ENCODE measurements at regions not wholly inside any gene's neighbourhood (a gene's known extent, or its start where the extent isn't known, plus 50 kb on each side); places are given as distances from the start of the nearest gene placed in this dataset.

- Histone ChIP-seq H3K9me2 (replicated peaks; ENCODE audit: insufficient read depth) (no peaks in the 10 kb centered on the region), H3K4me3 (no peak overlapping the region), H3K27ac (no peak overlapping the region), H2AFZ (no peak overlapping the region), H3K9me3 (ENCODE audit: low read depth) (no peaks in the 10 kb centered on the region), H3K36me3 (replicated peaks; ENCODE audit: insufficient read depth, low read depth) (no peaks in the 10 kb centered on the region), H4K20me1 (ENCODE audit: insufficient read depth, poor library complexity, severe bottlenecking) (no peaks in the 10 kb centered on the region), H3K4me2 (no peak overlapping the region), H3K4me1 (ENCODE audit: insufficient read depth) (no peaks in the 10 kb centered on the region), H3K79me2 (no peaks in the 10 kb centered on the region), H3K27me3 (no peaks in the 10 kb centered on the region)
- WGBS (ENCODE audit: low lambda C conversion rate, missing lambda C conversion rate) = 91% methylated on average over 9 of the region's 9 CpGs
- DNase-seq (ENCODE audit: low spot score) = no peak
- TF ChIP-seq, protein P1, sequence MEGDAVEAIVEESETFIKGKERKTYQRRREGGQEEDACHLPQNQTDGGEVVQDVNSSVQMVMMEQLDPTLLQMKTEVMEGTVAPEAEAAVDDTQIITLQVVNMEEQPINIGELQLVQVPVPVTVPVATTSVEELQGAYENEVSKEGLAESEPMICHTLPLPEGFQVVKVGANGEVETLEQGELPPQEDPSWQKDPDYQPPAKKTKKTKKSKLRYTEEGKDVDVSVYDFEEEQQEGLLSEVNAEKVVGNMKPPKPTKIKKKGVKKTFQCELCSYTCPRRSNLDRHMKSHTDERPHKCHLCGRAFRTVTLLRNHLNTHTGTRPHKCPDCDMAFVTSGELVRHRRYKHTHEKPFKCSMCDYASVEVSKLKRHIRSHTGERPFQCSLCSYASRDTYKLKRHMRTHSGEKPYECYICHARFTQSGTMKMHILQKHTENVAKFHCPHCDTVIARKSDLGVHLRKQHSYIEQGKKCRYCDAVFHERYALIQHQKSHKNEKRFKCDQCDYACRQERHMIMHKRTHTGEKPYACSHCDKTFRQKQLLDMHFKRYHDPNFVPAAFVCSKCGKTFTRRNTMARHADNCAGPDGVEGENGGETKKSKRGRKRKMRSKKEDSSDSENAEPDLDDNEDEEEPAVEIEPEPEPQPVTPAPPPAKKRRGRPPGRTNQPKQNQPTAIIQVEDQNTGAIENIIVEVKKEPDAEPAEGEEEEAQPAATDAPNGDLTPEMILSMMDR (IDR thresholded peaks at IDR 0.05; ENCODE audit: poor library complexity) = no peak
- TF ChIP-seq EZH2phosphoT487 (IDR thresholded peaks at IDR 0.05; ENCODE audit: low read depth, severe bottlenecking, unreplicated experiment) = no peak
- no peak for TF ChIP-seq EZH2 (IDR thresholded peaks at IDR 0.05; ENCODE audit: borderline replicate concordance)
Measured at GRCh38 chr10:1893941-1894340, 156.6 kb upstream of the ADARB2 start.

GRCh38 chr10:1886039-1886438 lies 148.7 kb upstream of the ADARB2 start:
- WGBS (ENCODE audit: low lambda C conversion rate, missing lambda C conversion rate) = 73% methylated on average over 1 of the region's 1 CpG
- peaks cover 11% of the 10 kb centered on the region for H3K9me3 ChIP-seq (ENCODE audit: low read depth)
- H3K4me3 ChIP-seq = no peak overlapping the region
- no peaks in the 10 kb centered on the region for H3K4me1 ChIP-seq (ENCODE audit: insufficient read depth)
- TF ChIP-seq EZH2 (IDR thresholded peaks at IDR 0.05; ENCODE audit: borderline replicate concordance) (no peak), EZH2phosphoT487 (IDR thresholded peaks at IDR 0.05; ENCODE audit: low read depth, severe bottlenecking, unreplicated experiment) (no peak)
- TF ChIP-seq, protein P1 (IDR thresholded peaks at IDR 0.05; ENCODE audit: poor library complexity) = no peak
- no peaks in the 10 kb centered on the region for H3K36me3 ChIP-seq (replicated peaks; ENCODE audit: insufficient read depth, low read depth)
- no peaks in the 10 kb centered on the region for H3K27me3 ChIP-seq
- H3K9me2 ChIP-seq (replicated peaks; ENCODE audit: insufficient read depth) = no peaks in the 10 kb centered on the region
- no peaks in the 10 kb centered on the region for H4K20me1 ChIP-seq (ENCODE audit: insufficient read depth, poor library complexity, severe bottlenecking)
- no peak overlapping the region for H3K27ac ChIP-seq
- H3K4me2 ChIP-seq = no peak overlapping the region
- no peak for DNase-seq (ENCODE audit: low spot score)
- H3K79me2 ChIP-seq = no peaks in the 10 kb centered on the region
- no peak overlapping the region for H2AFZ ChIP-seq

- Histone ChIP-seq H3K4me1 (ENCODE audit: insufficient read depth) (no peaks in the 10 kb centered on the region), H3K4me2 (no peak overlapping the region), H3K36me3 (replicated peaks; ENCODE audit: insufficient read depth, low read depth) (no peaks in the 10 kb centered on the region), H3K4me3 (no peak overlapping the region), H3K79me2 (no peaks in the 10 kb centered on the region), H2AFZ (no peak overlapping the region), H3K9me2 (replicated peaks; ENCODE audit: insufficient read depth) (no peaks in the 10 kb centered on the region), H3K27me3 (no peaks in the 10 kb centered on the region), H3K9me3 (ENCODE audit: low read depth) (peaks cover 11% of the 10 kb centered on the region), H4K20me1 (ENCODE audit: insufficient read depth, poor library complexity, severe bottlenecking) (no peaks in the 10 kb centered on the region), H3K27ac (no peak overlapping the region)
- DNase-seq (ENCODE audit: low spot score) = no peak
- 87% methylated on average over 4 of the region's 4 CpGs for WGBS (ENCODE audit: low lambda C conversion rate, missing lambda C conversion rate)
- TF ChIP-seq, protein P1 (IDR thresholded peaks at IDR 0.05; ENCODE audit: poor library complexity) = no peak
- no peak for TF ChIP-seq EZH2 (IDR thresholded peaks at IDR 0.05; ENCODE audit: borderline replicate concordance)
- no peak for TF ChIP-seq EZH2phosphoT487 (IDR thresholded peaks at IDR 0.05; ENCODE audit: low read depth, severe bottlenecking, unreplicated experiment)
Measured at GRCh38 chr10:1882728-1883127, 145.4 kb upstream of the ADARB2 start.

GRCh38 chr10:1882180-1882579 lies 144.9 kb upstream of the ADARB2 start:
- H3K36me3 ChIP-seq (replicated peaks; ENCODE audit: insufficient read depth, low read depth) = no peaks in the 10 kb centered on the region
- H3K4me2 ChIP-seq = no peak overlapping the region
- no peaks in the 10 kb centered on the region for H3K4me1 ChIP-seq (ENCODE audit: insufficient read depth)
- H3K4me3 ChIP-seq = no peak overlapping the region
- H3K9me2 ChIP-seq (replicated peaks; ENCODE audit: insufficient read depth) = no peaks in the 10 kb centered on the region
- no peaks in the 10 kb centered on the region for H3K27me3 ChIP-seq
- H2AFZ ChIP-seq = no peak overlapping the region
- TF ChIP-seq, protein P1 (IDR thresholded peaks at IDR 0.05; ENCODE audit: poor library complexity) = no peak
- TF ChIP-seq EZH2 (IDR thresholded peaks at IDR 0.05; ENCODE audit: borderline replicate concordance) (no peak), EZH2phosphoT487 (IDR thresholded peaks at IDR 0.05; ENCODE audit: low read depth, severe bottlenecking, unreplicated experiment) (no peak)
- H3K9me3 ChIP-seq (ENCODE audit: low read depth) = peaks cover 11% of the 10 kb centered on the region
- H3K79me2 ChIP-seq = no peaks in the 10 kb centered on the region
- no peaks in the 10 kb centered on the region for H4K20me1 ChIP-seq (ENCODE audit: insufficient read depth, poor library complexity, severe bottlenecking)
- no peak for DNase-seq (ENCODE audit: low spot score)
- 85% methylated on average over 12 of the region's 12 CpGs for WGBS (ENCODE audit: low lambda C conversion rate, missing lambda C conversion rate)
- no peak overlapping the region for H3K27ac ChIP-seq
